ENCODE measurements at regions not wholly inside any gene's neighbourhood (a gene's known extent, or its start where the extent isn't known, plus 50 kb on each side); places are given as distances from the start of the nearest gene placed in this dataset.

DNA sequence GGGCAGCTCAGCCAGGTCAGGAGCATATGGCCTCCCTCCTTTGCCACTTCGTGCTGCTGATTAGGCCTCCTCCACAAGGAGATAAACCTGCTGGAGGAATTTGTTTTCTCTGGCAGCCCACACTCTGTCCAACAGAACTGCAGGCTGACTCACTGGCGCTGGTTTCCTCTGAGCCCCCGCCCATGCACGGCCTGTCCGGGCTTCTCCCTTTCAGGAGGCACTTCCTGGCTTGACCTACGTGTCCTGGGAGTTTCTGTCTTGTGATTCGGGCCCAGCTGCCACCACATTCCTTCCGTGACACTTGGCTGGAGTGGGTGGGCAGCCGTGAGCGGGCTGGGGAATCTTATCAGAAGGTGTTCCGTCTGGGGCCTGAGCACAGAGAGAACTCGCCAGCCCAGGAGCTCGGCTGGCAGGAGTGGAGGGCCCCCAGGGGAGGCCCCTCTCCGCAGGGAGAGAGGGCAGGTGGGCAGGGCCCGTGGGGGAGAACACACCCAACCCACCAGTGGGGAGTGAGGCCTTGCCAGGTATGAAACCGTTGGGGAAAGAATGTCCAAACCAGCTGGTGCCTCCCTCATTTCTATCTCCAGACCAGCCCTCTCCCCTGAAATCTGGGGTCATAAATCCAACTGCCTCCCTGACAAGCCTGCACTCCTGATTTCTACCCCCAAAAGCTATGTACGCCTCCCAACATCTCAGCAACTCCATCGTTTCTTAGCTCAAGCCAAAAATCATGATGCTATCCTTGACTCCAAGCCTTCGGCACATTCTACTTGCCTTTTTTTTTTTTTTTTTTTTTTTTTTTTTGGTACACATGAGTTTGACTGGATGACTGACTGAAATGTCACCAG is 110.6 kb upstream of the MEF2A start:
- TF ChIP-seq TAF1 (IDR thresholded peaks at IDR 0.05; ENCODE audit: low read depth, low read length) (no peak), POLR2A (IDR thresholded peaks at IDR 0.05; ENCODE audit: low read depth, low read length) (no peak), POLR2AphosphoS5 (IDR thresholded peaks at IDR 0.05; ENCODE audit: low read depth, low read length) (no peak), PAX5 (IDR thresholded peaks at IDR 0.05; ENCODE audit: insufficient read depth, low read length, severe bottlenecking) (no peak)
